ENCODE measurements at regions not wholly inside any gene's neighbourhood (a gene's known extent, or its start where the extent isn't known, plus 50 kb on each side); places are given as distances from the start of the nearest gene placed in this dataset.

DNA sequence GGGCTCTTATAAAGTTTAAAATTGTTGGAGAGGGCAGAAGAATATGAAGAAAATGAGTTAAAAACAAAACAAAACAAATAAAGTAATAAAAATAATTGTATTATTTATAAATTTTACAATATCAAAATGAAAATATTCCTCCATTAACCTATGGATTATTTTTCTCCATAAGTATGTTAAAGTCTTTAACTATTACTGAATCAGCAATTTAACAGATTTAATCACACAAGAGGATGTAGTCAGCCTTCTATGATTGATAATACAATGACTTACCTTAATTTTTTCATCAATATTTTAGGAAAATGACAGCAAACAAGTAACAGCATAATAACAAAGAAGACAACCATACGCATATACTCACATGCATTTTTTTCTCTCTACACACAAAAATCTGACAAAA lies 1195.3 kb upstream of the NUDT12 start:
- no peak overlapping the region for H3K27ac ChIP-seq (ENCODE audit: low read depth, low read length)
- H3K79me2 ChIP-seq (ENCODE audit: insufficient read depth, low read length): no peaks in the 10 kb centered on the region
- BruUV-seq (replicated peaks): no TSS peak
- H3K9me2 ChIP-seq (ENCODE audit: insufficient read depth): no peaks in the 10 kb centered on the region; the same call in 1 of the 2 replicates
- ATAC-seq (no peak), DNase-seq (ENCODE audit: low read depth, low spot score) (no peak)
- no peak overlapping the region for H3K9ac ChIP-seq (ENCODE audit: low read length)
- intact Hi-C loops (cut with micrococcal nuclease): no loop called here
- no peaks in the 10 kb centered on the region for H3K36me3 ChIP-seq (ENCODE audit: control insufficient read depth in 1 of 2, insufficient read depth in 2 of 2, low read length in 2 of 2)
- H3K9me3 ChIP-seq (ENCODE audit: control insufficient read depth in 1 of 2, insufficient read depth in 1 of 2, low read depth in 1 of 2, low read length in 2 of 2): no peaks in the 10 kb centered on the region
- no peaks in the 10 kb centered on the region for H4K20me1 ChIP-seq (ENCODE audit: insufficient read depth)
- CTCF ChIA-PET: no interaction called here
- no peaks in the 10 kb centered on the region for H3K4me1 ChIP-seq (ENCODE audit: control insufficient read depth in 1 of 2, insufficient read depth in 2 of 2, low read length in 2 of 2)
- POLR2A ChIA-PET: no interaction called here
- no peaks in the 10 kb centered on the region for H3K27me3 ChIP-seq (ENCODE audit: insufficient read depth, low read length)
- TF ChIP-seq ZFX (IDR thresholded peaks at IDR 0.05) (no peak), SRF (IDR thresholded peaks at IDR 0.05; ENCODE audit: low read depth) (no peak), ZNF274 (IDR thresholded peaks at IDR 0.05; ENCODE audit: low read depth, low read length) (no peak), EGR1 (IDR thresholded peaks at IDR 0.05; ENCODE audit: low read depth) (no peak)
- RAD21 ChIA-PET (ENCODE audit: low non-redundant PET in 1 of 2, low total read pairs in 2 of 2, uncharacterized antibody in 2 of 2, unreplicated experiment in 2 of 2): no interaction called here
- H3K4me2 ChIP-seq (ENCODE audit: low read length): no peak overlapping the region
- H3K4me3 ChIP-seq (replicated peaks in 1 of 2; ENCODE audit: low read depth in 1 of 2, low read length in 2 of 2): no peak overlapping the region
- no peak overlapping the region for H2AFZ ChIP-seq (ENCODE audit: low read depth, low read length, poor library complexity, severe bottlenecking)

DNA sequence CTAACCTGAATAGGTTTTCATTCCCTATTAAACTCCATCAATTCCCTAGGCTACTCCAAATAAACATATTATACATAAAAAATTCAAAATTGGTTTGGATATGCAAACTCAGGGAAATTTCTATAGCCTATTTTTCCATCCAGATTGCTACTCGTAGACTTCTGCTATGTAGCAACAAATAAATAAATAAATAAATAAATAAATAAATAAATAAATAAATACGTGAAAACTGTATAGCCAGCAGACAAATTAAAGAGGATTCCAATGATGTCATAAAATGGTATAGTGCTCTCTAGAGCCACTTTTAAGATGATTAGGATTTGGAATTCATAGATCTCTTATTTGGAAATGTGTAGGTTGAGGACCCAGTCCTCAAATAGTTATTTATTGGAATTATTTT lies 1193.2 kb upstream of the NUDT12 start:
- H4K20me1 ChIP-seq (ENCODE audit: insufficient read depth): no peaks in the 10 kb centered on the region
- TF ChIP-seq CEBPB (IDR thresholded peaks at IDR 0.05; ENCODE audit: low read depth) (no peak), FOSL1 (IDR thresholded peaks at IDR 0.05; ENCODE audit: low read depth) (no peak), SP1 (IDR thresholded peaks at IDR 0.05; ENCODE audit: low read depth) (no peak), ZNF274 (IDR thresholded peaks at IDR 0.05; ENCODE audit: low read depth, low read length) (no peak), RAD21 (IDR thresholded peaks at IDR 0.05; ENCODE audit: low read depth) (no peak), ELF1 (IDR thresholded peaks at IDR 0.05; ENCODE audit: borderline replicate concordance, low read depth) (no peak), EZH2 (IDR thresholded peaks at IDR 0.05) (no peak), JUND (IDR thresholded peaks at IDR 0.05) (no peak), ZFX (IDR thresholded peaks at IDR 0.05) (no peak), POLR2AphosphoS5 (IDR thresholded peaks at IDR 0.05; ENCODE audit: low read depth, low read length) (no peak), CBX3 (IDR thresholded peaks at IDR 0.05; ENCODE audit: low read depth) (no peak), POLR2A (IDR thresholded peaks at IDR 0.05; ENCODE audit: borderline replicate concordance, extremely low read depth, insufficient read depth, insufficient read length) (no peak), EZH2phosphoT487 (IDR thresholded peaks at IDR 0.05; ENCODE audit: borderline replicate concordance) (no peak), EGR1 (IDR thresholded peaks at IDR 0.05; ENCODE audit: low read depth) (no peak)
- TF ChIP-seq, protein P1, sequence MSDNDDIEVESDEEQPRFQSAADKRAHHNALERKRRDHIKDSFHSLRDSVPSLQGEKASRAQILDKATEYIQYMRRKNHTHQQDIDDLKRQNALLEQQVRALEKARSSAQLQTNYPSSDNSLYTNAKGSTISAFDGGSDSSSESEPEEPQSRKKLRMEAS (IDR thresholded peaks at IDR 0.05): no peak
- TF ChIP-seq, protein P2, sequence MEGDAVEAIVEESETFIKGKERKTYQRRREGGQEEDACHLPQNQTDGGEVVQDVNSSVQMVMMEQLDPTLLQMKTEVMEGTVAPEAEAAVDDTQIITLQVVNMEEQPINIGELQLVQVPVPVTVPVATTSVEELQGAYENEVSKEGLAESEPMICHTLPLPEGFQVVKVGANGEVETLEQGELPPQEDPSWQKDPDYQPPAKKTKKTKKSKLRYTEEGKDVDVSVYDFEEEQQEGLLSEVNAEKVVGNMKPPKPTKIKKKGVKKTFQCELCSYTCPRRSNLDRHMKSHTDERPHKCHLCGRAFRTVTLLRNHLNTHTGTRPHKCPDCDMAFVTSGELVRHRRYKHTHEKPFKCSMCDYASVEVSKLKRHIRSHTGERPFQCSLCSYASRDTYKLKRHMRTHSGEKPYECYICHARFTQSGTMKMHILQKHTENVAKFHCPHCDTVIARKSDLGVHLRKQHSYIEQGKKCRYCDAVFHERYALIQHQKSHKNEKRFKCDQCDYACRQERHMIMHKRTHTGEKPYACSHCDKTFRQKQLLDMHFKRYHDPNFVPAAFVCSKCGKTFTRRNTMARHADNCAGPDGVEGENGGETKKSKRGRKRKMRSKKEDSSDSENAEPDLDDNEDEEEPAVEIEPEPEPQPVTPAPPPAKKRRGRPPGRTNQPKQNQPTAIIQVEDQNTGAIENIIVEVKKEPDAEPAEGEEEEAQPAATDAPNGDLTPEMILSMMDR (IDR thresholded peaks at IDR 0.05 in 2 of 3, conservative IDR thresholded peaks at IDR 0.05 in 1 of 3; ENCODE audit: borderline replicate concordance in 1 of 3, insufficient read depth in 1 of 3, low read depth in 2 of 3, low read length in 2 of 3): no peak
- TF ChIP-seq, protein P3, sequence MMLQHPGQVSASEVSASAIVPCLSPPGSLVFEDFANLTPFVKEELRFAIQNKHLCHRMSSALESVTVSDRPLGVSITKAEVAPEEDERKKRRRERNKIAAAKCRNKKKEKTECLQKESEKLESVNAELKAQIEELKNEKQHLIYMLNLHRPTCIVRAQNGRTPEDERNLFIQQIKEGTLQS (IDR thresholded peaks at IDR 0.05): no peak
- ATAC-seq (no peak), DNase-seq (ENCODE audit: low read depth, low spot score) (no peak)
- no peak overlapping the region for H3K4me3 ChIP-seq (replicated peaks in 1 of 2; ENCODE audit: low read depth in 1 of 2, low read length in 2 of 2)
- H3K9me3 ChIP-seq (ENCODE audit: control insufficient read depth in 1 of 2, insufficient read depth in 1 of 2, low read depth in 1 of 2, low read length in 2 of 2): no peaks in the 10 kb centered on the region
- no peak overlapping the region for H2AFZ ChIP-seq (ENCODE audit: low read depth, low read length, poor library complexity, severe bottlenecking)
- ChIA-PET CTCF (no interaction called here), POLR2A (no interaction called here), RAD21 (ENCODE audit: low non-redundant PET in 1 of 2, low total read pairs in 2 of 2, uncharacterized antibody in 2 of 2, unreplicated experiment in 2 of 2) (no interaction called here)
- no TSS peak for BruUV-seq (replicated peaks)
- H3K9me2 ChIP-seq (ENCODE audit: insufficient read depth): no peaks in the 10 kb centered on the region; the same call in 1 of the 2 replicates
- H3K4me1 ChIP-seq (ENCODE audit: control insufficient read depth in 1 of 2, insufficient read depth in 2 of 2, low read length in 2 of 2): no peaks in the 10 kb centered on the region
- intact Hi-C loops (cut with micrococcal nuclease): no loop called here
- no peaks in the 10 kb centered on the region for H3K79me2 ChIP-seq (ENCODE audit: insufficient read depth, low read length)
- no peaks in the 10 kb centered on the region for H3K27me3 ChIP-seq (ENCODE audit: insufficient read depth, low read length)
- no peak overlapping the region for H3K4me2 ChIP-seq (ENCODE audit: low read length)
- no peak overlapping the region for H3K27ac ChIP-seq (ENCODE audit: low read depth, low read length)
- H3K9ac ChIP-seq (ENCODE audit: low read length): no peak overlapping the region
- no peaks in the 10 kb centered on the region for H3K36me3 ChIP-seq (ENCODE audit: control insufficient read depth in 1 of 2, insufficient read depth in 2 of 2, low read length in 2 of 2)

Data from HCT116 (cell line).